Stimulated activated CD8-positive, alpha-beta memory T cell treated with anti-CD3 and anti-CD28 coated beads, Interleukin-12 subunit alpha, Interleukin-12 subunit beta, amount 100 ng/mL, for 24 hours (primary cell): ENCODE measurements at regions not wholly inside any gene's neighbourhood (a gene's known extent, or its start where the extent isn't known, plus 50 kb on each side); places are given as distances from the start of the nearest gene placed in this dataset.
"Not testable (repeated sequence)": the region's sequence is repeated elsewhere in the genome, so short reads cannot be mapped to it uniquely, and the experiment has no call there.

ENCODE experiments used
- DNase-seq: peaks from one replicate; pipeline ENCODE4 v3.0.0-alpha.2; 2020; ENCODE audit errors: extremely low read depth

GRCh38 chr2:71959494-71959893 is 188.2 kb downstream of the CYP26B1 start:
- no peak for DNase-seq

DNA sequence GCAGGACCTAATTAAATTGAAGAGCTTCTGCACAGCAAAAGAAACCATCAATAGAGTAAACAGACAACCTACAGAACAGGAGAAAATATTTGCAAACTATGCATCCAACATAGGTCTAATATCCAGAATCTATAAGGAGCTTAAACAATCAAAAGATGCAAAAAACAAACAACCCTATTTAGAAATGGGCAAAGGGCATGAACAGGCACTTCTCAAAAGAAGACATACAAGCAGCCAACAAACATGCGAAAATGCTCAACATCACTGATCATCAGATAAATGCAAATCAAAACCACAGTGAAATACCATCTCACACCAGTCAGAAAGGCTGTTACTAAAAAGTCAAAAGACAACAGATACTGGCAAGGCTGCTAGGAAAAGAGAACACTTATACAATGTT is 189.2 kb downstream of the CYP26B1 start:
- DNase-seq: not testable (repeated sequence)

- DNase-seq: no peak
These were observed 195.0 kb downstream of the CYP26B1 start for GRCh38 chr2:71952572-71953188.

DNA sequence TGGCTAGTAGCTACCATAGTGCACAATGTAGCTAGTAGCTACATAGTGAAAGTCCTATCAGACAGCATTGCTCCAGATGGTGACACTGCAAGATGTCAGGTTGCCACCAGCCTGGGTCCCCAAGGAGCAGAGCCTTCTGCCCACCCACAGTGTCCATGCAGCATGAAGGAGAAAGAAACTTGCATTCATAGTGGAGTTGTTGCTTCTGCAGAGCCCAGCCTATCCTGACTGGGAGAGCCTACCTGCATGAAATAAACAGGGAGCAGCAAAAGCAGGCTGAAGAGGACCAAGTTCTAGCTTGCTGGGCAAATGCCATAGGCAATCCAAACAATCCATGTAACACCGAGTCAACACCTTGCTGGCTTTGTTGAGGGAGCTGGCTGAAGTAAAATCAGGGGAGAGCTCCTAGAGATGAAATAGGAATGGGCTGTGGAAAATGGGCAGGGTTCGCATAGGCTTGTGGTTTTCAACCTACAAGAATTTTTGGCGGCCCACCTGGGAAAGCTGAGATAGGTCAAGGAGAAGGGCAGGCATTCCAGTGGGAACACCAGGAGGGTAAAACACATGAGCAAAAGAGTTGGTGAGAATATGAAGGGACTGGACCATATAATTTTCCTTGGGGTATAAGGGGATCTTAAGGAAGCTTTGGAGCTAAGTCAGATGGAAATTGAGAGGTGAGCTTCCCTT is 195.8 kb downstream of the CYP26B1 start:
- DNase-seq: no peak

DNA sequence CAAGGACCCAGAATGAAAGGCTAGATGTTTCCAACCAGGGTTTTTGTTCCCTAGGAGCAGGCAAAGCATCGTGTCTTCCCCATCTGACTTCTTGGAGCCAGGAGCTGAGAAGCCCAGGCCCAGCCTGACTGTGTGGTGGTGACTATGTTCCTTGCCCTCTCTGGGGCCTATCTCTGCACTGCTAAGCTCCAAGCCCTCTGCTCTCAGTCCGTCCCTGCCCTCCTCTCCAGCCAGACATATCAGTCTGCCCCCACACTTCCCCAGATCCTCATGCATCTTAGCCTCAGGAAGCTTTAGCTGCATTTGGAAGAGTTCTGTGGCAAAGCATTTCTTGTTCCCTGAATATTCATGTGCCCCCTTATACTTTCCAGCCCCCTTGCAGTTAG is 196.6 kb downstream of the CYP26B1 start:
- DNase-seq: no peak

DNA sequence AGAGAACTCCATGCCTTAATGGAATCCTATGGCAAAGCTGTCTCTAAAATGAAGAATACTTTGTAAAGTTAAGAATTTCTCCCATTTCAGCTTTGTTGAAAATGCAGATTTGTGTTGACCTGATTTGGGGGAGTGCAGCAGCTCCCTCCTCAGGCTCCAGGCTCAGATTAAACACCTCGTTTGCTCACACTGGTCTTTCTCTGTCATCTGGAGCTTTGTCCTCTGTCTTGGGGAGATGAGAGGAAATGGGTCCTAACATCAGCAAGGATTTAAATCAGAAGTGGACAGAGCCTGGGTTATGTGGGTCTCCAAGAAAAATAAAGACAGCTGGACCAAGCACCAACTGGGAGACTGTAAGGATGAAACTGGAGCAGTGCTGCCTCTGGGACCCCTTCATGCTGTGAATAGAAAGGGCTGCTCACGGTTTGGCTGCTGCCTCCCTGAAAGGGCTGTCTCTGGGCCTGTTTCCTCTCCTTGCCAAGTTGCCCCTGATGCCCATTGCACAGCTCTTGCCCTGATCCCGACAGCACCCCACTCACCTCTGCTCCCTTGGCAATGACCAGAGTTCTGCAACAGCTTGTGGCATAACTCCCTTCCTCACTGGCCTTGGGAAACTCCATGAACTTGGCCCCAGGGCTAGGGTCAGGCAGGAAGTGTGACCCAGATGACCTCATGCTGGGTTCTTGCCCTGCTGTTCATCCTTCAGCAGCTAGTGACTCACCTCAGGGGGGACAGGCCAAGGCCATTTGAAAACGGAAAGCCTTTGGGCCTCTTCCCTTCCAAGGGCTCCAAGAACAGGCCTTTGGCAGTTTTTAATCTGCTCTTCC is 197.2 kb downstream of the CYP26B1 start:
- no peak for DNase-seq

DNA sequence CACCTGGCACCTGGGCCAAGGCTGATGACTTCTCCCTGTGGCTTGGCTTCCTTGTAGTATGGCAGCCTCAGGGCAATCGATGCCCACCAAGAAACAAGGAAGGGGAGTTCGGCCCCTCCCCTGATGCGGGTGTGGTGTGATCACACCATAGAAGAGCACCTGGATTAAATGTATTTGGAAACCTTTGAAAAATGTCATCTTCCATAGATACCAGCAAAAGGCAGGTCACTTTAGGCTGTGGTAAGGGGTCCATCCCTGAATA is 198.2 kb downstream of the CYP26B1 start:
- DNase-seq: no peak

- DNase-seq: no peak
These were observed 198.7 kb downstream of the CYP26B1 start for GRCh38 chr2:71948781-71949536.

GRCh38 chr2:71947809-71948208 is 199.9 kb downstream of the CYP26B1 start:
- no peak for DNase-seq

GRCh38 chr2:71945603-71945959 is 202.1 kb downstream of the CYP26B1 start:
- no peak for DNase-seq

DNA sequence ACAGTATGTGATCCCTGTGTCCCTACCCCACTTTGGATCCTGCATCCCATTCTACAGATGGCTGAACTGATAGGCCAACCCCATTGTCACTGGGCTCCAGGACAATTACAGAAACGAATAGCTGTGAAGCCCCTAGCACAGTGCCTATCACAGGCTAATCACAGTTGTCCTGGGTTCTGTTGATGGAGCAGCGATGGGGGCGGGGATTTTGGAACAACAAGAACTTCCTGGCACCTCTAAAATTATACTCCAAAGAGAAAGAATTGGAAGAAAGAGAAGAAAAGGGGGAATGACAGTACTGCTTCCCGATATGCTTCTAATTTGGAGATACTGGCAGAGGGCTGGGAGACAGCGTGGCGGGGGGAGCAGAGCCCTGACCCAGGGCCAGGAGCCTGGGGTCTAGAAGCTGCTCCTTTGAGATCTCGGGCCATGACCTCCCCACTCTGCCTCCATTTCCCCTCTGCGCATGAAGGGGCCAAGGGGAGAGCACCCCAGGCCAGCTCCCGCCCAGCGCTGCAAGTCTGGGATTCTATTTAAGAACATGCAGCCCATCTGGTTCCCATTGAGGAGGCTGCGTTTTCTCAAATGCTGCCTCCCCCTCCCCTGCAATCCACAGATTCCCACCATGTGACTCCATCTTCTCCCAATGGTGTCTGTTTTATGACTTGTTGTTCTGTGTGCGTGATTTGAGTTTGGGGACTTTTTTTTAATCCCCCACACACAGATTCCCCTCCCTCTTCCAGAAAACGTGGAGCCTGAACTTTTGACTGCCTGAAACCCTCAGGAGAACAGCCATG is 202.7 kb downstream of the CYP26B1 start:
- no peak for DNase-seq

- no peak for DNase-seq
These were observed 203.5 kb downstream of the CYP26B1 start for GRCh38 chr2:71944183-71944550.

- no peak for DNase-seq
These were observed 204.2 kb downstream of the CYP26B1 start for GRCh38 chr2:71943238-71944182.

GRCh38 chr2:71941726-71942525 is 205.7 kb downstream of the CYP26B1 start:
- no peak for DNase-seq

DNA sequence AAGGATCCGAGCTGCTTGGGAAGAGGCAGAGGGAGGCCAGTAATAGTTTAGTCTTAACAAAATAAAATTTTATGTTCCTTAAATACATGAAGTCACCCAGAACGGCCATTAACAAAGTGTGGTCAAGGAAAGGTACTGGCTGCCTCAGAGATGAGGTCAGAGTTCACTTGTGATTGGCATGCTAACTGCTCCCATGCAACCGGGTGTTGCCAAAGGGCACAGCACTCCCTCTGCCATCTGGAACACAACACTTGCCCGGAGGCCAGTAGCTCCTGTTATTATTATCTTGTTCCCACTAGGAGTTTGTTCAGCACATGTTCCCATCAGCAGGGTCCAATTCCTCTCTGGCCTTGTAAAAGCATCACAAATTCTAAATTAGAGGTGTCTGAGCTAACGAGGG is 207.0 kb downstream of the CYP26B1 start:
- no peak for DNase-seq

DNA sequence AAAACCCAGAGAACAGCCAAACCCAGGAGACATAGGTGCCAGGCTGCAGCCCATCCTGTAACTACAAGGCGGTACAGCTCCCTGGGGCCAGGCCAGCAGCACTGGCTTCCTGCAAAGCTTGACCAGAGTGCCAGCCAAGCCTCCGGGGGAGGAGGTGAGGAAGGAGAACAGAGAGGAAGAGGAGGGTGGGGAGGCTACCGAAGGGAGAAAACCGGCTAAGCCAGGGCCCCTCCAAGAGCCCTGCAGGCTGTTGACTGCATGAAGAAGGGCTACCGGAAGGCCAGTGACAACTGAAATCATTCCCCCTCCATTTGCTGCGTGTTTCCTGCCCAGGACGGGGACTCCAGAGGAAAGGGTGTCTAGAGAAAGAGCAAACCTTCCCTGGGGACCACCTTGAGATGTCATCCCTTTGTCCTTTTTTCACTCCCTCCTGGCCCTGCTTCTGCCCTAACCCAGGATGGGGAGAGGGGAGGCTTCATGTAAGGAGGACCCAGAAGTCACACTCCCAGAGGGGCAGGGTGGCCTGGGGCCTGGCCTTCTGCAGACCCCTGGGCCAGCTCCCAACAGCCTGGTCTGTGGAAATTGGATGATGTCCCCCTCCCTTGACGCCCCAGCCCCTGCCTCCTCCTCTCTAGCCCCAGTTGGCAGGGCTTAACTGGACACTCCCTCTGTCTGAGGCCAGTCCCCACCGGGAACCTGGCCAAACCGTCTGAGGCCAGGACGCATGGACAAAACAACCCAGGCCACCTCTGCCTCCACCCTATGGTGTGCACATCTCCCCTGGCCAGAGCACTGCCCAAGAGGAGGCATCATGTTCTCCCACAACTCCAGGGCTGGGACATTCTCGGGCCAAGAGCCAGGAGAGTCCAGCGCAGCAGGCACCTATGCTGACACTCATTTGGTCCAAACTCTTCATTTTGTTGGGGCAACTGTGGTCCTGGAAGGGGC is 207.8 kb downstream of the CYP26B1 start:
- DNase-seq: no peak

DNA sequence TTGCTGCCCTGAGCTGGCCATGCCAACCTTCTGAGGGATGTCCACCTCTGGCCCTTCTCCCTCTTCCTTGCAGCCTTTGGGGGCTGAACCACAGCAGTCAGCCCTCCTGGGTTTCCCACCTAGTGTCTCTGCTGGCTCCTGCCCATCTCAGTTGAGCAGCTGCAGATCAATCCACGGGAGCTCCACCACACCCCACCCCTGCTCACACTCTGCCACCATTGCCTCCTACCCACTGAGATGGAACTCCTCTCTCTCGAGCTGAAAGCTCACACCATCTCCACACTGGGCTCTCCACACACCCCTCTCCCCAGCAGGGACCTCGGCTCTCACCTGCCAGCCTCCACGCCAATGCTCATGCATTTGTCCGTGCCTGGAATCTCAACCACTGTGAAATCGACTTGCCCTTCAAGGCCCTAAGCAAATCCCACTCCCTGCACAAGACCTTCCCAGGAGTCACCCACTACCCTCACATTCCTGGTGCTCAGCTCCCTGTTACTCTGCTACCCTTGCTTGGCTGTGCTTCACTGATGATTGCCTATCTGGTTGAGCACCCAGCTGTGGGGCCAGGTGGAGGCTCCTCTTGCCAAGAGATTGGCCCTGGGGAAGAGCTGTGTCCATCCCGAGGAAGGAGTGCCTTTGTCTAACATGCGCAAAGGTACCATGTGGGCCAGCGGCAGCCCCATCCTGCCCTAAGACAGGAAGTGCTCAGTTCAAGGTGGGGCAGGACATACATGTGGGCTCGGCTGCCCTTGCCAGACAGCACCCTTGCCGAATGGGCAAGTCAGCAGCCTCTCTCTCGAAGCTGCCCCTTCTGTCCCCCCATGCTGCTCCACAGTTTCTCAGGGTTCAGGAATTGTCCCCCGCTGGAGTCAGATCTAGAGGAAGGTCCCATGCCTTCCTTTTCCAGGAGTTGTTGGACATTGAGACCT is 208.7 kb downstream of the CYP26B1 start:
- DNase-seq: no peak

- DNase-seq: no peak
These were observed 209.6 kb downstream of the CYP26B1 start for GRCh38 chr2:71938108-71938507.
